HEK293 (cell line): ENCODE measurements at regions not wholly inside any gene's neighbourhood (a gene's known extent, or its start where the extent isn't known, plus 50 kb on each side); places are given as distances from the start of the nearest gene placed in this dataset.

Experiments
- ATF2 ChIP-seq: fragments of 450-650 bp; formaldehyde crosslinking; IDR thresholded peaks from 2 replicates; pipeline ENCODE4 v1.5.1; 2016; ENCODE audit warnings: missing biosample characterization, missing genetic modification characterization, low read depth
- CTCF ChIP-seq: fragments of 450-650 bp; formaldehyde crosslinking; IDR thresholded peaks from 2 replicates; pipeline ENCODE4 v1.5.1; 2016; ENCODE audit warnings: missing biosample characterization, missing genetic modification characterization
- ELK4 ChIP-seq: IDR thresholded peaks from 2 replicates; pipeline ENCODE4 v1.6.1; 2011; ENCODE audit warnings: mild to moderate bottlenecking, low read depth, low read length, borderline replicate concordance
- MEIS1 ChIP-seq: sonication (generic); formaldehyde crosslinking; IDR thresholded peaks from 2 replicates; pipeline ENCODE4 v1.8.1; 2022; ENCODE audit warnings: missing genetic modification reagents, mild to moderate bottlenecking, borderline replicate concordance
- OSR2 ChIP-seq: fragments of 450-650 bp; formaldehyde crosslinking; IDR thresholded peaks from 2 replicates; pipeline ENCODE4 v1.5.1; 2016; ENCODE audit warnings: missing biosample characterization, missing genetic modification characterization
- SETDB1 ChIP-seq: IDR thresholded peaks from one replicate; pipeline ENCODE4 v1.6.1; 2017; ENCODE audit warnings: mild to moderate bottlenecking, low read length, moderate library complexity, mixed read lengths; ENCODE audit not compliant: insufficient read length
- ZBTB11 ChIP-seq: fragments of 450-650 bp; formaldehyde crosslinking; conservative IDR thresholded peaks from 2 replicates; pipeline ENCODE4 v1.5.1; 2016; ENCODE audit warnings: low read depth, missing biosample characterization, missing genetic modification characterization
- ZNF140 ChIP-seq: fragments of 450-650 bp; formaldehyde crosslinking; IDR thresholded peaks from 2 replicates; pipeline ENCODE4 v1.5.1; 2016; ENCODE audit warnings: missing biosample characterization, missing genetic modification characterization
- ZNF37A ChIP-seq: fragments of 450-650 bp; IDR thresholded peaks from 2 replicates; pipeline ENCODE4 v1.5.1; 2018; ENCODE audit warnings: missing biosample characterization, missing genetic modification characterization
- ZSCAN30 ChIP-seq: fragments of 450-650 bp; IDR thresholded peaks from 2 replicates; pipeline ENCODE4 v1.5.1; 2018; ENCODE audit warnings: missing biosample characterization, mild to moderate bottlenecking, missing genetic modification characterization, moderate library complexity

GRCh38 chr11:45083544-45084087 lies 62.8 kb upstream of the PRDM11 start:
- no peak for TF ChIP-seq CTCF (tag by site-specific recombination)
- TF ChIP-seq ZNF140 (tag by site-specific recombination) = no peak
- no peak for TF ChIP-seq OSR2
- TF ChIP-seq MEIS1 (CRISPR knock-in tag) = no peak
- TF ChIP-seq SETDB1 = no peak
- no peak for TF ChIP-seq ZSCAN30 (tag by site-specific recombination)
- TF ChIP-seq ZBTB11 = no peak
- no peak for TF ChIP-seq ZNF37A (tag by site-specific recombination)
- no peak for TF ChIP-seq ATF2 (tag by site-specific recombination)
- no peak for TF ChIP-seq ELK4
